Stimulated activated naive CD8-positive, alpha-beta T cell treated with anti-CD3 and anti-CD28 coated beads, Interleukin-15, amount 100 ng/mL, for 72 hours (primary cell): ENCODE measurements at regions not wholly inside any gene's neighbourhood (a gene's known extent, or its start where the extent isn't known, plus 50 kb on each side); places are given as distances from the start of the nearest gene placed in this dataset.
"Not testable (repeated sequence)": the region's sequence is repeated elsewhere in the genome, so short reads cannot be mapped to it uniquely, and the experiment has no call there.

Experiments
- ATAC-seq: fragments of 150-1000 bp; cut with Tn5 transposase; 2 replicates; pipeline ENCODE4 v1.10.0; 2021; ENCODE audit warnings: mild to moderate bottlenecking, moderate library complexity
- DNase-seq, 2 donors: peaks; one replicate each; pipeline ENCODE4 v3.0.0; 2021 to 2022
- H3K27ac Mint-ChIP-seq, 2 donors: one replicate each; pipeline ENCODE4 v1.8.0; 2022; ENCODE audit warnings: mild to moderate bottlenecking in 2 of 2, mixed read lengths in 2 of 2, moderate library complexity in 2 of 2
- H3K27me3 Mint-ChIP-seq: one replicate; pipeline ENCODE4 v1.8.0; 2022; ENCODE audit warnings: mixed read lengths
- H3K4me1 Mint-ChIP-seq: one replicate; pipeline ENCODE4 v1.8.0; 2022; ENCODE audit warnings: mild to moderate bottlenecking, mixed read lengths
- H3K4me3 Mint-ChIP-seq, 2 donors: one replicate each; pipeline ENCODE4 v1.8.0; 2022; ENCODE audit warnings: mild to moderate bottlenecking in 2 of 2, mixed read lengths in 2 of 2, moderate library complexity in 1 of 2
- H3K9me3 Mint-ChIP-seq, 2 donors: one replicate each; pipeline ENCODE4 v1.8.0; 2022; ENCODE audit warnings: mixed read lengths in 2 of 2

- DNase-seq (peak; percentile 81 to 84), ATAC-seq (peak; percentile 97)
- no peaks in the 10 kb centered on the region for H3K9me3 Mint-ChIP-seq
- H3K27me3 Mint-ChIP-seq: no peaks in the 10 kb centered on the region
- peak overlapping the region; percentile 46 to 75 for H3K27ac Mint-ChIP-seq
- peak overlapping the region; percentile 82 to 88 for H3K4me3 Mint-ChIP-seq
- H3K4me1 Mint-ChIP-seq: peaks cover 15% of the 10 kb centered on the region
These were observed 64.3 kb upstream of the DDHD1 start for GRCh38 chr14:53217316-53217994.

DNA sequence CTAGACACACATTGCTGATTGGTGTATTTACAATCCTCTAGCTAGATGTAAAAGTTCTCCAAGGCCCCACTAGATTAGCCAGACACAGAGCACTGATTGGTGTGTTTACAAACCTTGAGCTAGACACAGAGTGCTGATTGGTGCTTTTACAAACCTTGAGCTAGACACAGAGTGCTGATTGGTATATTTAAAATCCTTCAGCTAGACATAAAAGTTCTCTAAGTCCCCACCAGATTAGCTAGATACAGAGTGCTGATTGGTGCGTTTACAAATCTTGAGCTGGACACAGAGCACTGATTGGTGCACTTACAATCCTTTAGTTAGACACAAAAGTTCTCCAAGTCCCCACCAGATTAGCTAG, 63.8 kb upstream of the DDHD1 start:
- not testable (repeated sequence) for DNase-seq, H3K27me3 Mint-ChIP-seq, H3K27ac Mint-ChIP-seq, ATAC-seq, H3K9me3 Mint-ChIP-seq
- Mint-ChIP-seq H3K4me1 (peaks cover 10% of the 10 kb centered on the region), H3K4me3 (peak overlapping the region; percentile 82 to 88)

GRCh38 chr14:53216478-53216877, 63.4 kb upstream of the DDHD1 start:
- ATAC-seq, H3K4me3 Mint-ChIP-seq, H3K9me3 Mint-ChIP-seq, H3K27me3 Mint-ChIP-seq, DNase-seq, H3K4me1 Mint-ChIP-seq, H3K27ac Mint-ChIP-seq: not testable (repeated sequence)

DNA sequence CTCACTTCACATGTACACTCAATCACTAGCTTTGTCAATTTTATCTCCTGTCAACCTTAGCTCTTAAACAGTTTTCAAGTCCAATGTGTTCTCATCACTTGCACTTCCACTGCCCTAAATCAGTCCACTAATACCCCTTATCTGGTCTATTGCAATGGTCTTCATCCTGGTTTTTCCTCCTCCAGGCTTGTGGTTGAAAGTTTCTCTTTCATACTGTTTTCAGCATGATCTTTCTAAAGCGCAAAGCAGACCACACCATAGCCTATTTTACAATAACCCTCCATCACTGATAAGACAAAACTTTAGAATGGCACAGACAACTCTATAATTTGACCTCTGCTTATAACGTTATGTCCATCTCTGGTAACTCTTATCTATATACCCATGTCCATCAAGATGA, 62.0 kb upstream of the DDHD1 start:
- peaks cover 7% of the 10 kb centered on the region for H3K4me1 Mint-ChIP-seq
- H3K4me3 Mint-ChIP-seq: no peak overlapping the region
- H3K27me3 Mint-ChIP-seq: no peaks in the 10 kb centered on the region
- DNase-seq (no peak), ATAC-seq (no peak)
- H3K9me3 Mint-ChIP-seq: no peaks in the 10 kb centered on the region
- H3K27ac Mint-ChIP-seq: no peak overlapping the region

GRCh38 chr14:53214384-53214783, 61.3 kb upstream of the DDHD1 start:
- Mint-ChIP-seq H3K27ac (no peak overlapping the region), H3K4me3 (no peak overlapping the region), H3K9me3 (no peaks in the 10 kb centered on the region), H3K4me1 (peaks cover 7% of the 10 kb centered on the region), H3K27me3 (no peaks in the 10 kb centered on the region)
- DNase-seq: no peak
- no peak for ATAC-seq

DNA sequence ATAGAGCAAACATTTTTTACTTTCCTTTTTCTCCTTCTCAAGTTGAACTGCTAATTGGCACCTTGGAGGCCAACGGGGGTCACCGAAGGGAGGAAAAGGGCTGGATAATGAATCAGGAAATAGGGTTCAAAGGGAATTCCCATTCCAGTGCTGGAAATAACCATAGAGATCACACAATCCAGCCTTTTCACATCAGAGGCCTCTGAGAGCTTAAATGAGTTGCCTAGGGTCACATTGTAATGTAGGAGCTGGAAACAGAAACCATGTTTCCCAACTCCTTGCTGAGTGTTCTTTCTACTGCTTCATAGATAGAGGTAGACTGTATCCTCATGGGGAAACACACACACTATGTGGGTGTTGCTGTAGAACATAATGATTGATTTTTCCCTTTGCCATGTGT, 60.6 kb upstream of the DDHD1 start:
- H3K4me1 Mint-ChIP-seq: peaks cover 7% of the 10 kb centered on the region
- peak overlapping the region in 1 of 2 donors; percentile 81 for H3K27ac Mint-ChIP-seq
- H3K9me3 Mint-ChIP-seq: no peaks in the 10 kb centered on the region
- ATAC-seq: no peak
- H3K4me3 Mint-ChIP-seq: no peak overlapping the region
- H3K27me3 Mint-ChIP-seq: no peaks in the 10 kb centered on the region
- no peak for DNase-seq

GRCh38 chr14:53209370-53209769, 56.2 kb upstream of the DDHD1 start:
- Mint-ChIP-seq H3K4me1 (no peaks in the 10 kb centered on the region), H3K27me3 (no peaks in the 10 kb centered on the region), H3K9me3 (peaks cover 10 to 15% of the 10 kb centered on the region in 2 donors), H3K4me3 (no peak overlapping the region), H3K27ac (no peak overlapping the region)
- no peak for ATAC-seq
- no peak for DNase-seq
